HG03565 (cell line): ENCODE measurements at regions not wholly inside any gene's neighbourhood (a gene's known extent, or its start where the extent isn't known, plus 50 kb on each side); places are given as distances from the start of the nearest gene placed in this dataset.
A peak's percentile ranks its signal among the peaks of the same experiment; 100 is the strongest.

Source experiments
- ATAC-seq: cut with Tn5 transposase; IDR thresholded peaks from one replicate; pipeline ENCODE4 v1.9.1; 2021; ENCODE audit warnings: mild to moderate bottlenecking, moderate library complexity; ENCODE audit not compliant: unreplicated experiment

DNA sequence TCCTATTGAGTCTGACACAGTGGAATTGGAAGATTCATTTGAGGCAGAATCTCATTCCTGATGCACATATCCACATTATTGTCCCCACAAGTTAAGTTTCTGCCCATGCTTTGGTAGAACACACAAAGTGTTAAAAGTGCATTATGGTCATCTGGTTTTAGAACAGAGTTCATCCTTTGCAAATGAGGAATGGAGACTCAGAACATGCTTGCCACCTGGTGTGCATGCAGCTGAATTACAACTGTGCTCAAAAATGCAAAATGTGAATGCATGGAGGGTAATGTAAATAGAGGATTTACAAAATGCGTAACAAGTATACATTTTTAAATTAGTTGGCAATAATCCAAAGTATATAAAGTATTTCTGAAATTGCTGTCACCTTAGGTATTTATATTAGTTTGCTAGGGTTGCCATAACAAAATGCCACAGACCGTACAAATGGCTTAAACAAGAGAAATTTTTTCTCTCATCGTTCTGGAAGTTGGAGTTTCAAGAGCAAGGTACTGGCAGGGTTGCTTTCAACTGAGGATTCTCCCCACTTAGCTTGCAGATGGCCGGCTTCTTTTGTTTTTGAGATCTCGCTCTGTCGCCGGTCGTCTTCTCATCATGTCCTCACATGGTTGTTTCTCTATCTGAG lies 671.1 kb downstream of the TAF11L14 start:
- peak; percentile 83 for ATAC-seq

DNA sequence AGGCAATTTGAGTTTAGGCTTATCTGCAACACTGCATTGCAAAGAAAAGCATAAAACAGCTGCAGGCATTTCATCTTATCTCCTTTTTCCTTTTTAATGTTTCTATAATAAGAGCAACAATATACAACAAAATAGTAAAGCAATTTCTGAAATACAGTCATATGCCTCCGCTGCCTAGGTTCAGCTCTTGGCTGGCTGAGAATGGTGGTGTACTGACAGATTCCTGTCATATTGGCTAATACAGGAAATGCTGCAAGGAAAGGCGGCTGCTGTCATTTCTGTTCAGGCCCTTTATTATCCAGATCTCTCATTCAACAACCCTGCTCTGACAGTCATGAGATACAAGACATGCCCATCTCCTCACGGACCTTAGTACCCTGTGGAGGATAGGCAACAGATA lies 677.0 kb downstream of the TAF11L14 start:
- no peak for ATAC-seq

- no peak for ATAC-seq
Measured at GRCh38 chr5:18312016-18312415, 677.8 kb downstream of the TAF11L14 start.

DNA sequence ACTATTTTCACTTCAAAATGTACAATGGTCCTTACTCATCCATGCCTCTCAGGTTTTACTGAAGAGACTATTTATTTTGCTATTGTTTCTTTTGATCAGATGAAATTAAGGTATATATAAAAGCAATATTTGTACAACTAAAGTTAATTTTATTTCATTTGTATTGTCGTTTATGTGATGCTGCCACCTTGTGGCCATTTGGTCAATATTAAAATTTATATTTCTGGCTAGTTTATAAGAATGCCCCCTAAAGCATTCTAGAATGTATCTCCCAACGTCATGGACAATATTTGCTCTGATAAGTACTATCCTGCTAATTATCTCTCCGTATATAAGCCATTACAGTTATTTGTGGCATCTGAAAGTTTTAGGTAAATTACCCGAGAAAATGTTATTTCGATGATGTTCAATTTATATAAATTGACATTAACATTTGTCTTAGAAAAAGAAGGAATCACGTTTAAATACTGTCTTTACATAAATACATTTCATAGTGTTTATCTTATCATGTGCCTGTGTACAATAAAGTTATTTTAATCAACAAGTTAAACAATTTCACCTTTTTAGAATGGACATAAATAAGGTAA lies 680.0 kb downstream of the TAF11L14 start:
- ATAC-seq = peak; percentile 49

- ATAC-seq = no peak
Measured at GRCh38 chr5:18321262-18321942, 687.1 kb downstream of the TAF11L14 start.

DNA sequence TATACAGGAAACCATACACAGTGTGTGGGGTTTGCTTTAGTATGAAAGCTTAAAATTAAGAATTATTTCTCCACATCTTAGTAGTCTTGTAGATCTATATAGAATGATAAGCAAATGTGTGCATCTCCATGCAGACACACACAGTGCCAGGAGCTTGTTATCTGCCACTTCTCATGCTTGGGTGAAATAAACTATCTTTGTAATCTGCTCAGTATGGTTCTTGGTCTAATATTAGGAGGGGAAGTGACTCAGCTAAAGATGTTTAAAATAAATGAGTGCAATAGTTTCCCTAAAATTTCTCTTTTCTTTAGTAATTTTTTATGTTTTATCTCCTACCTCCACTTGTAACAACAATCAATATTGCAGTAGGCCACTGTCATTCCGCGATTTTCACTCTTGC lies 689.6 kb downstream of the TAF11L14 start:
- no peak for ATAC-seq

- ATAC-seq = no peak
Measured at GRCh38 chr5:18325431-18325830, 691.2 kb downstream of the TAF11L14 start.

- no peak for ATAC-seq
Measured at GRCh38 chr5:18329328-18329727, 695.1 kb downstream of the TAF11L14 start.

GRCh38 chr5:18333841-18334240 lies 699.6 kb downstream of the TAF11L14 start:
- ATAC-seq = no peak

DNA sequence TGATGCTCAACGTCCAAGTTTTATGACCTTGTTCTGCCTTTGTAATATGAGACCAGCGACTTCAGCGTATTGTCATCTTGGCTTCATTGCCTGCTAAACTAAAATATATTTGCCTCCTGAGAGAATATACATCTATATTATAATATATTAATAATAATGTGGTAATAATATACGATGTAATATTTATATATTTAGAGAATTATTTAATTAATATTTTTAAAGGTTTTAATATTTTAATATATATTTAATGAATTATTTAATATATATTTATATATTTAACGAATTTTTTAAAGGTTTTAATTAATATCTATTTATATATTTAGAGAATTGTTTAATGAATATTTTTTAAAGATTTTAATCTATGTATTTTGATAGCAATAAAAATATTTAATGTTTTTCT lies 700.7 kb downstream of the TAF11L14 start:
- ATAC-seq = no peak

- ATAC-seq = no peak
Measured at GRCh38 chr5:18354828-18355227, 720.6 kb downstream of the TAF11L14 start.

GRCh38 chr5:18357486-18357885 lies 723.2 kb downstream of the TAF11L14 start:
- no peak for ATAC-seq

DNA sequence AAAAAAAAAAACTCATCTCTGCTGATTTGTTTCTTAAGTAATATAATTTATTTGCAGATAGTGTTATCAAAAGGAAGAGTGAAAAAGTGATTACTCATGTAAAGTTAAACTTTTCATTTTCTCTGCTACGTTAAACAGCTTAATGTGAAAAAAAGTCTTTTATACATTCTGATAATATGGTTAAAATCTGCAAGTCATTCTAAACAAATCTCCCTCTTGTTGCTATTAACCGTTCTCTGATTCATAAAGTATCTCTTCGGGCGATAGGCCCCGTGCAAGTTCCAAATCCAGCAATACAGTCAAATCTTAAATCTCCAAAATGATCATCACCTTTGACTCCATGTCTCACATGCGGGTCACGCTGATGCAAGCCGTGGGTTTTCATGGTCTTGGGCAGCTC lies 732.0 kb downstream of the TAF11L14 start:
- no peak for ATAC-seq

- ATAC-seq = no peak
Measured at GRCh38 chr5:18370531-18370930, 736.3 kb downstream of the TAF11L14 start.

DNA sequence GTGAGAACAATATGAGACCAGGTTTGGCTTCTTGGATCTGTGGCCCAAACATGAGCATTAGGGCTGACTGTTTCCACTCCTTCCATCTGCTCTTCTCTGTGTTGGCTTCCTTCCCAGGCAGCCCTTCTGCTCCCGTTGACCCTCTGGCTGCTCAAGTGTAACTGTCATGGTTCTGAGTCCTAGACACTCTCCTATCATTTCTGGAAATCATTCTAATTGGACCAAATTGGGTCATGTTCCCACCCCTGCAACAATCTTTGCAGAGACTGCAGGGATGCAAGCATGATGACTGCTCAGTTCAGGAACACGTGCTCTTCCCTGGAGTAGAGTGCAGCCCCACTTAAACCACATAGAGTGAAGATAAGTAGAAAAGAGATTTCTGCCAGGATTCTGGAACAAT lies 741.4 kb downstream of the TAF11L14 start:
- ATAC-seq = no peak

DNA sequence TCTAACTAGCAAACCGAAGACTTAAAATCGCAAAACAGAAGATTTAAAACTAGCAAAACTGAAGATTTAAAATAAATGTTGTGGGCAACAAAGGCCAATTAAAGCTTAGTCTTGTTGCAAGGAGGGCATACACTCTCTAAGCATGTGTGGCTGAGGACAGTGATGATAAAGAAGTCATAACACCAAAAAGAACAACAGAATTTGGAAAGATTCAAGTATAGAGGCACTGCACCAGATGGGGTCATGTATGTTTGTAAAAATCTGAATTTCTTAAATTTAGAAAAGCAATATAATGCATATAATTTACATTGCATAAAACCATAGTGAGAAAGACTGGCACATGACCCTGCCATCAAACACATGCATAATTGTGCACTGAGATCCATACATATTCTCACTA lies 743.8 kb downstream of the TAF11L14 start:
- no peak for ATAC-seq

DNA sequence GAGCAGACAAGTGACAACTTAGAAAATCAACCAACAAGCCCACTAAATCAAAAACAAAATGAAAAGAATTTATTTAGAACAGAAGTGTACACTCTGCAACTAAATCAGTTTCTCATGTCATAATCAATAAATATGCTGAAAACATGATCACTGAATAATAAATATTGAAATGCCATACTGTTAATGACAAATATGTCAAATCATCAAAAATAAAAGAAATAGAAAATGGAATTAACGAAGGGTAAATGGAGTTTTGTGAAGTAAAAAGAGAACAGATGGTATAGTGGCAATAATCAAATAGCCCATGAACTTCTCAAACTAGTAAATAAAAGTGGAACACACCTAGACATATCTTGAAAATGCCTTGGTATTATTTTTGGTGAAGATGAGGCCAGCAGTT lies 744.9 kb downstream of the TAF11L14 start:
- ATAC-seq = no peak

DNA sequence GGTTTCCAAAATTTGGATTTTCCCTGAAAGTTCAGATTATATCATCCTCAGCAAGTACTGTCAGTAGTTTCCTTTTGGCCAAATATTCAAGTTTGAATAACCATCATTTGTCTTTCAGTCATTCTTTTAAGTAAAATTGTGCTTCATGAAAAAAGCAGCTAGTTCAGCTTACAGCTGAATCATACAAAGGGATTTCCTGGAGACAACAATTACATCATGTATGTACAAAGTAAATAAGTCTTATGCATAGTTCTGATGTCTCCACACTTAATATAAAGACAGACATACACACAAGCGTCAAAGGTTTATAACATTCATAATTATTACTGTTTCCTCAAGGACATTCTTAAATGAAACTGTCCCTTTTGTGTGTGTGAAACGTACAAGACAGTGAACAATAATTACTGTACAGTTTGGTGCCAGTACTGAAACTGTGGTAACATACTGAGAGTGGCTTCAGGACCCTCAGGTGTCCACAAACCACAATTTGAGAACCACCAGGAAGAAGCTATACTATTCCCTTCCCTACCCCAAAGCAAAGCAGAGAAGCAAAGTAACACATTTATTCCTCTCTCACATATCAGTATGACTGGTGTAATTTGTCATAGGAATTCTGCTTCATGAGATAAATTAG lies 746.6 kb downstream of the TAF11L14 start:
- no peak for ATAC-seq

- ATAC-seq = peak; percentile 62
Measured at GRCh38 chr5:18393565-18394442, 759.5 kb downstream of the TAF11L14 start.

GRCh38 chr5:18394443-18394804 lies 760.2 kb downstream of the TAF11L14 start:
- ATAC-seq = no peak
